B cell (primary cell): ENCODE measurements at regions not wholly inside any gene's neighbourhood (a gene's known extent, or its start where the extent isn't known, plus 50 kb on each side); places are given as distances from the start of the nearest gene placed in this dataset.
"Not testable (repeated sequence)": the region's sequence is repeated elsewhere in the genome, so short reads cannot be mapped to it uniquely, and the experiment has no call there.

Experiments
- ATAC-seq: fragments of 200-7000 bp; cut with Tn5 transposase; one replicate; pipeline ENCODE4 v1.10.0; 2021; ENCODE audit warnings: low read depth, mild to moderate bottlenecking, moderate number of reproducible peaks, moderate library complexity
- CTCF ChIA-PET: fragments of 350-600 bp; sonication (Branson Sonifier 250); formaldehyde crosslinking; loops from one replicate; lab custom pipeline; 2021; ENCODE audit warnings: antibody characterized with exemption, inconsistent platforms; lab: Charles Lee
- POLR2A ChIA-PET: fragments of 350-600 bp; sonication (Branson Sonifier 250); formaldehyde crosslinking; loops from one replicate; lab custom pipeline; 2021; ENCODE audit warnings: antibody characterized with exemption; lab: Charles Lee
- DNase-seq: peaks from one replicate; pipeline ENCODE4 v3.0.0; 2013
- H2AFZ ChIP-seq: 2 replicates; pipeline ENCODE4 v1.6.1; 2012; ENCODE audit warnings: mild to moderate bottlenecking, low read depth, low read length; ENCODE audit not compliant: insufficient read depth, poor library complexity, severe bottlenecking
- H3K27ac ChIP-seq, 2 donors: 1 replicate in 1 of 2; 2 replicates in 1 of 2; pipeline ENCODE4 v1.5.1; 2012 to 2013; ENCODE audit warnings: low read length in 2 of 2, mild to moderate bottlenecking in 2 of 2, moderate library complexity in 1 of 2
- H3K27me3 ChIP-seq, 4 experiments: fragments of 200-600 bp in 1 of 4; sonication (generic) in 1 of 4; replicated peaks in 1 of 4; 1 replicate in 2 of 4; 2 replicates in 2 of 4; pipeline versions ENCODE4 v1.6.1 to v1.7.0; 2013 to 2016; ENCODE audit warnings: low read length in 3 of 4, mild to moderate bottlenecking in 2 of 4, mixed read lengths in 1 of 4, moderate library complexity in 1 of 4; ENCODE audit not compliant: insufficient read depth in 4 of 4, control insufficient read depth in 3 of 4; ENCODE audit errors: control extremely low read depth in 1 of 4
- H3K36me3 ChIP-seq, 2 experiments: replicated peaks in 1 of 2; 1 replicate in 1 of 2; 2 replicates in 1 of 2; pipeline versions ENCODE4 v1.6.1 to v1.7.1; 2013; ENCODE audit warnings: low read length in 1 of 2; ENCODE audit not compliant: insufficient read depth in 2 of 2, control insufficient read depth in 1 of 2; ENCODE audit errors: control extremely low read depth in 1 of 2, extremely low read depth in 1 of 2
- H3K4me1 ChIP-seq, 2 donors: fragments of 200-600 bp in 1 of 2; sonication (generic) in 1 of 2; 1 replicate in 1 of 2; 2 replicates in 1 of 2; pipeline versions ENCODE4 v1.5.1 to v1.6.1; 2013 to 2017; ENCODE audit warnings: low read length in 2 of 2; ENCODE audit not compliant: control insufficient read depth in 2 of 2, insufficient read depth in 2 of 2
- H3K4me2 ChIP-seq: replicated peaks from 2 replicates; pipeline ENCODE3; 2012; ENCODE audit warnings: mild to moderate bottlenecking, low read depth, low read length; ENCODE audit not compliant: poor library complexity, severe bottlenecking
- H3K4me3 ChIP-seq, 5 experiments: fragments of 200-600 bp in 1 of 5; sonication (generic) in 1 of 5; 1 replicate in 3 of 5; 2 replicates in 2 of 5; pipeline versions ENCODE4 v1.5.1 to v1.7.0; 2011 to 2016; ENCODE audit warnings: low read length in 4 of 5, mild to moderate bottlenecking in 4 of 5, low read depth in 2 of 5, control low read depth in 1 of 5, moderate library complexity in 1 of 5; ENCODE audit not compliant: insufficient read depth in 1 of 5; ENCODE audit errors: control extremely low read depth in 1 of 5, extremely low read depth in 1 of 5
- H3K79me2 ChIP-seq: fragments of 200-600 bp; sonication (generic); one replicate; pipeline ENCODE4 v1.6.0; 2016; ENCODE audit warnings: low read length; ENCODE audit not compliant: control insufficient read depth, insufficient read depth
- H3K9ac ChIP-seq: fragments of 200-600 bp; sonication (generic); 2 replicates; pipeline ENCODE4 v1.6.1; 2017; ENCODE audit warnings: mild to moderate bottlenecking, low read length, moderate library complexity
- H3K9me3 ChIP-seq, 3 donors: one replicate each; pipeline versions ENCODE4 v1.6.1 to v1.7.1; 2013; ENCODE audit warnings: low read length in 2 of 3; ENCODE audit not compliant: control insufficient read depth in 2 of 3, insufficient read depth in 1 of 3; ENCODE audit errors: control extremely low read depth in 1 of 3
- H4K20me1 ChIP-seq: 2 replicates; pipeline ENCODE4 v1.6.0; 2012; ENCODE audit warnings: mild to moderate bottlenecking, low read length; ENCODE audit not compliant: insufficient read depth, control insufficient read depth, poor library complexity, severe bottlenecking
- H3K27ac Mint-ChIP-seq: one replicate; pipeline ENCODE4 v1.8.0; 2021; ENCODE audit warnings: mixed read lengths
- H3K27me3 Mint-ChIP-seq: one replicate; pipeline ENCODE4 v1.8.0; 2021; ENCODE audit warnings: mixed read lengths
- H3K4me1 Mint-ChIP-seq: one replicate; pipeline ENCODE4 v1.8.0; 2021; ENCODE audit warnings: mixed read lengths
- H3K4me3 Mint-ChIP-seq: one replicate; pipeline ENCODE4 v1.8.0; 2021; ENCODE audit warnings: mixed read lengths
- H3K9me3 Mint-ChIP-seq: one replicate; pipeline ENCODE4 v1.8.0; 2022; ENCODE audit warnings: mixed read lengths; ENCODE audit not compliant: insufficient read depth
- CTCF ChIP-seq: fragments of 200-600 bp; IDR thresholded peaks from one replicate; pipeline ENCODE4 v1.8.0; 2022; ENCODE audit warnings: antibody characterized with exemption, mild to moderate bottlenecking
- EZH2 ChIP-seq: IDR thresholded peaks from 2 replicates; pipeline ENCODE4 v1.6.1; 2012; ENCODE audit warnings: borderline replicate concordance, low read depth, mild to moderate bottlenecking, moderate library complexity, low read length; ENCODE audit not compliant: insufficient read depth, poor library complexity, severe bottlenecking
- WGBS: methylation state at CpG from one replicate; pipeline ENCODE4 v1.1.5; 2013; ENCODE audit warnings: missing lambda C conversion rate; ENCODE audit not compliant: insufficient coverage; 5-methylcytosine and 5-hydroxymethylcytosine counted together
- intact Hi-C: fragments of 100-400 bp; cut with micrococcal nuclease; formaldehyde crosslinking; loops from one replicate; pipeline ENCODE4 v1.10.0; 2022

DNA sequence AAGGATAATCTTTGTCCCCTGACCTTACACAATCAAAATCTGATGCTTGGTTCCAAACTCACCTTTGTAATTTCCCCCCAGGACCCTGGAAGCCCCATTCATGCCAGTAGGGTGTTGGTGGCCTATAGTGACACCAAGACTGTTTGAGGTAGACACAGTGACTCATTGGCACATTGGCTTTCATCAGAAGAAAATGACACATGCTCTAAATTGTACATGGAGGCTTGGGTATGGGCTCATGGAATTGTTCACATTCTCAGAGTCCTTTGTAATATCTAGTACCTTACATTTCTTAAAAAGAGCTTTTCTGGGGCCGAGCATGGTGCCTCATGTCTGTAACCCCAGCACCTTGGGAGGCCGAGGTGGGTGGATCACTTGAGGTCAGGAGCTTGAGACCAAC is 61.2 kb upstream of the LRPPRC start:
- DNase-seq (no peak), ATAC-seq (no peak)
- POLR2A ChIA-PET = no interaction called here
- CTCF ChIA-PET = no interaction called here
- 100% methylated on average over 1 of the region's 2 CpGs for whole genome bisulfite sequencing
- H3K9ac ChIP-seq = no peak overlapping the region
- intact Hi-C loops = no loop called here
- no peak overlapping the region for H2AFZ ChIP-seq
- H3K9me3 Mint-ChIP-seq = no peaks in the 10 kb centered on the region
- no peaks in the 10 kb centered on the region for H3K9me3 ChIP-seq
- no peak for TF ChIP-seq EZH2
- TF ChIP-seq CTCF = no peak
- no peaks in the 10 kb centered on the region for H3K27me3 ChIP-seq
- no peaks in the 10 kb centered on the region for H3K4me1 Mint-ChIP-seq
- no peaks in the 10 kb centered on the region for H3K4me1 ChIP-seq
- no peaks in the 10 kb centered on the region for H3K79me2 ChIP-seq
- H3K27ac ChIP-seq = no peak overlapping the region
- H3K27ac Mint-ChIP-seq = no peak overlapping the region
- no peak overlapping the region for H3K4me3 ChIP-seq
- no peaks in the 10 kb centered on the region for H3K27me3 Mint-ChIP-seq
- H3K4me2 ChIP-seq = no peak overlapping the region
- no peaks in the 10 kb centered on the region for H4K20me1 ChIP-seq
- no peak overlapping the region for H3K4me3 Mint-ChIP-seq
- H3K36me3 ChIP-seq = no peaks in the 10 kb centered on the region

DNA sequence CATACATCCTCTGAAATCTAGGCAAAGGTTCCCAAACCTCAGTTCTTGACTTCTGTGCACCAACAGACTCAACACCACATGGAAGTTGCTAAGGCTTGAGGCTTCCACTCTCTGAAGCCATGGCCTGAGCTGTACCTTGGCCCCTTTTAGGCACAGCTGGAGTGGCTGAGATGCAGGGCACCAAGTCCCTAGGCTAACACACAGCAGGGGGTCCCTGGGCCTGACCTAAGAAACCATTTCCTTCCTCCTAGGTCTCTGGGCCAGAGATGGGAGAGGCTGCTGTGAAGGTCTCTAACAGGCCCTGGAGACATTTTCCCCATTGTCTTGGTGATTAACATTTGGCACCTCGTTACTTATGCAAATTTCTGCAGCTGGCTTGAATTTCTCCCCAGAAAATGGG is 64.5 kb upstream of the LRPPRC start:
- H3K27ac Mint-ChIP-seq, H3K27ac ChIP-seq, POLR2A ChIA-PET, H3K27me3 Mint-ChIP-seq, H3K9ac ChIP-seq, H3K9me3 ChIP-seq, H3K27me3 ChIP-seq, intact Hi-C loops, H4K20me1 ChIP-seq, H3K4me3 ChIP-seq, DNase-seq, H2AFZ ChIP-seq, H3K4me1 Mint-ChIP-seq, H3K79me2 ChIP-seq, H3K4me1 ChIP-seq, H3K36me3 ChIP-seq, CTCF ChIA-PET, ATAC-seq, H3K9me3 Mint-ChIP-seq, H3K4me3 Mint-ChIP-seq, H3K4me2 ChIP-seq: not testable (repeated sequence)
- no CpG with 5 or more reads among the region's 1 CpG for WGBS
